ENCODE measurements at regions not wholly inside any gene's neighbourhood (a gene's known extent, or its start where the extent isn't known, plus 50 kb on each side); places are given as distances from the start of the nearest gene placed in this dataset.
"Not testable (repeated sequence)": the region's sequence is repeated elsewhere in the genome, so short reads cannot be mapped to it uniquely, and the experiment has no call there.

GRCh38 chr4:123651066-123651465, 254.5 kb downstream of the SPRY1 start:
- ATAC-seq (ENCODE audit: poor library complexity) (peak; percentile 36), DNase-seq (no peak)
- intact Hi-C loops (cut with DNase I): loop anchor here (10.0 kb wide), 1 partner anchor 256 kb away; the partner anchor contains the start of gene SPRY1

DNA sequence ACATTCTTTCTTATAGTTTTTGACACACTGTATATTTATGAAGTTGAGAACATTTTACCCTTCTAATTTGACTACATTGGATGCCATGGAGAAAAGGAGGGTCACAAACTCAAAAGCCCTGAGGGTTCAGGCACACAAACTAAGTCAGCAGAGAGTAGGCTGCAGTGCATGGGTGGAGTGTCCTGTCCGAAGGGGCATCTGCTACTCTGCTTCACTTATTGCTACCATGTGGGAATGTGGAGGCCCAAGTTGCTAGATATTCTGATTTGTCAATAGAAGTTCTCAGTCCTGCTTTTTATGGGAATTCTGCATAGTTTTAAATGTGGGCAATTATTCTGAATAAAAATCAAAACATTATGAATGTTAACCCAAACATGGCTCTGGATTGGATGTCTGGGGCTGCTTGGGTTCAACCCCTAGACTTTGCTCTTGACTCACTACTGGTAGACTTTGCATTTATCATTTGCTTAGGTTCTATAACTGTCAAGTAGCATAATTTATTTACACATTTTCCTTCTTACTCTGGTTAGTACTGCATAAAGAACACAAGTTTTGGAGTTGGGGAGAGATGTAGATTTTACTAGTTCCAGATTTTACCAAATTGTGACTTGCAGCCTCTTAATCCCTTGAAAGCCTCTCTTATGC, 255.1 kb downstream of the SPRY1 start:
- DNase-seq (no peak), ATAC-seq (ENCODE audit: poor library complexity) (no peak)
- intact Hi-C loops (cut with DNase I): loop anchor here (10.0 kb wide), 1 partner anchor 257 kb away; the partner anchor contains the start of gene SPRY1

GRCh38 chr4:123652476-123652875, 255.9 kb downstream of the SPRY1 start:
- no peak for DNase-seq
- ATAC-seq (ENCODE audit: poor library complexity): peak; percentile 13
- intact Hi-C loops (cut with DNase I): loop anchor here (10.0 kb wide), 1 partner anchor 258 kb away; the partner anchor contains the start of gene SPRY1

GRCh38 chr4:123653236-123653635, 256.6 kb downstream of the SPRY1 start:
- intact Hi-C loops (cut with DNase I): loop anchor here (10.0 kb wide), 1 partner anchor 258 kb away; the partner anchor contains the start of gene SPRY1
- ATAC-seq (ENCODE audit: poor library complexity): no peak
- DNase-seq: no peak

DNA sequence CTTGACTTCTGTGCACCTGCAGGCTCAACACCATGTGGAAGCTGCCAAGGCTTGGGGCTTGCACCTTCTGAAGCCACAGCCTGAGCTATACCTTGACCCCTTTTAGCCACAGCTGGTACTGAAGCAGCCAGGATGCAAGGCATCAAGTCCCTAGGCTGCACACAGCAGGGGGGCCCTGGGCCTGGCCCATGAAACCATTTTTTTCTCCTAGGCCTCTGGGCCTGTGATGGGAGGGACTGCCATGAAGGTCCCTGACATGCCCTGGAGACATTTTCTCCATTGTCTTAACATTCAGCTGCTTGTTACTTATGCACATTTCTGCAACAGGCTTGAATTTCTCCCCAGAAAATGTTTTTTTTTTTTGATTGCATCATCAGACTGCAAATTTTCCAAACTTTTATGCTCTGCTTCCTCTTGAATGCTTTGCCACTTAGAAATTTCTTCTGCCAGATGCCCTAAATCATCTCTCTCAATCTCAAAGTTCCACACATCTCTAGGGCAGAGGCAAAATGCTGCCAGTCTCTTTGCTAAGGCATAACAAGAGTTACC, 260.2 kb downstream of the SPRY1 start:
- intact Hi-C loops (cut with DNase I): loop anchor here (10.0 kb wide), 1 partner anchor 262 kb away; the partner anchor contains the start of gene SPRY1

DNA sequence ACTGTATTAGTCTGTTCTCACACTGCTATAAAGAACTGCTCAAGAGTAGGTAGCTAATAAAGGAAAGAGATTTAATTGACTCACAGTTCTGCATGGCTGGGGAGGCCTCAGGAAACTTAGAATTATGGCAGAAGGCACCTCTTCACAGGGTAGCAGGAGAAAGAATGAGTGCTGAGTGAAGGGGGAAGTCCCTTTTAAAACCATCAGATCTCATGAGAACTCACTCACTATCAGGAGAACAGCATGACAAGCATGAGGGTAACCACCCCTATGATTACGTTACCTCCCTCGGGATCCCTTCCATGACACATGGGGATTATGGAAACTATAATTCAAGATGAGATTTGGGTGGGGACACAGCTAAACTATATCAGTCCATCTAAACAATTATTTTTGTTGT, 261.0 kb downstream of the SPRY1 start:
- not testable (repeated sequence) for ATAC-seq (ENCODE audit: poor library complexity); DNase-seq
- intact Hi-C loops (cut with DNase I): loop anchor here (10.0 kb wide), 1 partner anchor 263 kb away; the partner anchor contains the start of gene SPRY1

More for the DNA sequence above, 260.2 kb downstream of the SPRY1 start:
- ATAC-seq (ENCODE audit: poor library complexity); DNase-seq: not testable (repeated sequence)

GRCh38 chr4:123659262-123659661, 262.7 kb downstream of the SPRY1 start:
- intact Hi-C loops (cut with DNase I): loop anchor here (10.0 kb wide), 1 partner anchor 264 kb away; the partner anchor contains the start of gene SPRY1
- DNase-seq (no peak), ATAC-seq (ENCODE audit: poor library complexity) (no peak)

DNA sequence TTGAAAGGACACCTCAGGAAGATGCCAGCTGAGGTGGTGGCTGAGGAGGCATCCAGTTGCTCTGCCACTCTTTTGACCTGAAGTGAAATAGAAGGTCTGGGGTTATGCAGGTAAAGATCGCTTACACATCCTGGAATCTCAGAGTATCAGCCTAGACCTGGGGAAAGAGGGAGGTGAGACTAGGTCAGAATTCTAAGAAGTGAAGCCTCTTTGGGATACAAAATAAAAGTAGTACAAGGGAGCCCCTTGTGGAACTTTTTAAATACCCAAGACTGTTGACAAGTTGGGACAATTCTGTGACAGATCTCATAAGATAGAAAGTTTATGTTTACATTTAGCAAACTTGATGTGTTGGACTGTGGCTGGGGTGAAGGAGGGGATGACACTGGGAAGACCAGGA, 263.1 kb downstream of the SPRY1 start:
- ATAC-seq (ENCODE audit: poor library complexity) (no peak), DNase-seq (no peak)
- intact Hi-C loops (cut with DNase I): loop anchor here (10.0 kb wide), 2 partner anchors 265 to 565 kb away; partner anchors contain the start of gene SPRY1

DNA sequence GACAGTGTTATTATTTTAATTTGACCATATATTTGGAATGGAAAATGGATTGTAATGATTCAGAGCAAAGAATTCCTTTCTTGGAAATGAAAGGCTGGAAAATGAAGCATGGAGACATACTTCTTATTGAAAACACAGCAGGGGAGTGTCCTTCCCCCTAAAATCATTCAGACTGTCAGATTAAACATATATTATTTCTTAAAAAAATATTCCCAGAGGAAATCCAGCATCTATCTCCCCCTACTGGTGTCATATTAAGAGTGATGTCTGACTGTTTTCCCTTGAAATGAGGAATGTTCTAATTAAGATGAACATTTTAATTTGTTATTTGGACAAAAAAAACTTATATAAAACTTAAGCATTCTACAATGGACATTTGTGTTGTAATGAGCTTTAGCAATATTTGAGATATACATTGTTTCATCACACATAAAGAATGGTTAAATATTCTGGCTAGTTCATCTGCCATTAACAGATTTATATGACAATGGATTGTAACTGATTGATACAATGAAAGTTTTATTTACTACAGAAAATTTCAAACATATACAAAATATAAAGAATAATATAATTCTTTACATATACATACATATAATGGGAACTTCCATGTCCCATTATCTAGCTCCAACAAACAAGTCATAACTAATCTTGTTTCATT, 264.6 kb downstream of the SPRY1 start:
- DNase-seq: no peak
- no peak for ATAC-seq (ENCODE audit: poor library complexity)
- intact Hi-C loops (cut with DNase I): loop anchor here (10.0 kb wide), 1 partner anchor 566 kb away; no protein-coding TSS in a partner anchor

DNA sequence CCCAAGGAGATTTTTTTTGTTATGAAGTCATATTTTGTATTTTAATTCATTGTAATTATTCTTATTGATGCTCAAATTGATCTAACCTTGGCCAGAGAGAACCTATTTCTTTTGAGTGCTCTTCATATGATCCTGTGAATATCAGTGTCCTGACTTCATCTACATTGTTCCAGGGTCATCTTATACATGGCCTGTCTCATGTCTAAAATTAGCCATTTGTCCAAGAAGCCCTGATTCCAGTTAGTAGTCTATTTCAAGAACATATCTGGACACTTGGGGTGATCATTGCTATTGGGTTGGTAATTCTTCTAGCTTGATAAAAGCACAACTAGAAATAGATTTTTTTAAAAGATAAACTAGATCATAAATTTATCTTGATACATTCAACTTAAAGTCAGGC, 266.2 kb downstream of the SPRY1 start:
- intact Hi-C loops (cut with DNase I): loop anchor here (10.0 kb wide), 1 partner anchor 568 kb away; no protein-coding TSS in a partner anchor
- ATAC-seq (ENCODE audit: poor library complexity) (no peak), DNase-seq (no peak)

- DNase-seq (no peak), ATAC-seq (ENCODE audit: poor library complexity) (no peak)
- intact Hi-C loops (cut with DNase I): loop anchor here (10.0 kb wide), 1 partner anchor 572 kb away; no protein-coding TSS in a partner anchor
Measured at GRCh38 chr4:123666486-123666885, 269.9 kb downstream of the SPRY1 start.

GRCh38 chr4:123667496-123667895, 270.9 kb downstream of the SPRY1 start:
- ATAC-seq (ENCODE audit: poor library complexity): no peak

GRCh38 chr4:123667991-123668390, 271.4 kb downstream of the SPRY1 start:
- ATAC-seq (ENCODE audit: poor library complexity): no peak
- intact Hi-C loops (cut with DNase I): loop anchor here (10.0 kb wide), 1 partner anchor 573 kb away; no protein-coding TSS in a partner anchor
- DNase-seq: no peak

More at GRCh38 chr4:123667496-123667895, 270.9 kb downstream of the SPRY1 start:
- no peak for DNase-seq
- intact Hi-C loops (cut with DNase I): loop anchor here (10.0 kb wide), 1 partner anchor 573 kb away; no protein-coding TSS in a partner anchor

DNA sequence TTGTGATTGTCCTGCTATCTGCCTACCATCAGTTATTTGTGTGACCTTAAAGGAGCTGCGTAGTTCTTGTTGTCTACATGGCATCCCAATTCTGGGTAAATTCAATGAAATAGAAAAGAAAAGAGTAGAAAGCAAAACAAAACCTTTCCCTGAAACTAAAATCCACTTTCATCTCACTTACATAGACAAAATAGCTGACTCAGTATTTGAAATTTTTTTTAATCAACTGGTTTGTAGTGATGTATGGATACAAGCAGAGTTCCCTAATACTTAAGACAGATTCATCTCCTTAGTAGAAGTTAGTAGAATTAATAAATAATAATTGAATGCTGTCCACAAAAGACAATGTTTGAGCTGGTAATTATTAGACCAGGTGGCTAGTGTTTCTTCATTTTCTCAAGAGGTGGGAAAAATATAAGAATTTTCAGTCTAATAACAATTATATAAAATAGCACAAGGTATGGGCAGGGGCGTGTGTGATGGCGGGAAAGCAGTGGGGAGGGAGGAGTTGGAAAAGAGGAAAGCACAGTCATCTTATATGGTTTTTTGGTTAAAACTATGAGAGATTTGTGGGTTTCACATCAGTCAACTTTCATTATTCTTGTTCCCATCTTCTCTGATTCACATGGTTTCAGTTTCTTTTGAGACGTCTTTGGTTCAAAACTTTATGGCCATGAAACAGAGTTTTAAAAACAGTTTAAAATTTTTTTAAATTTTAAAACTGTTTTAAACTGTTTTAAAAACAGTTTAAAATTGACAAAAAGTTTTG, 275.2 kb downstream of the SPRY1 start:
- intact Hi-C loops (cut with DNase I): no loop called here
- no peak for DNase-seq
- ATAC-seq (ENCODE audit: poor library complexity): no peak

GRCh38 chr4:123672987-123673386, 276.4 kb downstream of the SPRY1 start:
- intact Hi-C loops (cut with DNase I): no loop called here
- DNase-seq (no peak), ATAC-seq (ENCODE audit: poor library complexity) (no peak)

DNA sequence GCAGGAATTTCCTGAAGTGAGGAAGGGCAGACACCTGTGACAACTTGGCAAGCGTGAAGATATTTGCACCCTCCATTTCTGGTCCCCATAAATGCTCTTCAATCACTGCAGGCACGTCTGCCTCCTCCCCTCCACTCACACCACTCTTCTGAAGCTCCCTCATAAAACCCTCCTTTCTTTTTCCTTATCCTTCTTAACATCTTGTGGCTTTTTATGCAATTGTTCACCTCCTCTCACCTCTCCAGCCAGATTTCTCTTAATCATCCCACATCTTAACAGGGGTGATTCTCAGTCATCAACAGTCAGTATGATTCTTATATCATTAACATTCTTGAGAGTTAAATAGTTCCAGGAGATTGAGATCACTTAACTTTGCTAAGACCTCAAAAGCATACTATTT, 277.4 kb downstream of the SPRY1 start:
- DNase-seq (no peak), ATAC-seq (ENCODE audit: poor library complexity) (no peak)
- intact Hi-C loops (cut with DNase I): no loop called here

DNA sequence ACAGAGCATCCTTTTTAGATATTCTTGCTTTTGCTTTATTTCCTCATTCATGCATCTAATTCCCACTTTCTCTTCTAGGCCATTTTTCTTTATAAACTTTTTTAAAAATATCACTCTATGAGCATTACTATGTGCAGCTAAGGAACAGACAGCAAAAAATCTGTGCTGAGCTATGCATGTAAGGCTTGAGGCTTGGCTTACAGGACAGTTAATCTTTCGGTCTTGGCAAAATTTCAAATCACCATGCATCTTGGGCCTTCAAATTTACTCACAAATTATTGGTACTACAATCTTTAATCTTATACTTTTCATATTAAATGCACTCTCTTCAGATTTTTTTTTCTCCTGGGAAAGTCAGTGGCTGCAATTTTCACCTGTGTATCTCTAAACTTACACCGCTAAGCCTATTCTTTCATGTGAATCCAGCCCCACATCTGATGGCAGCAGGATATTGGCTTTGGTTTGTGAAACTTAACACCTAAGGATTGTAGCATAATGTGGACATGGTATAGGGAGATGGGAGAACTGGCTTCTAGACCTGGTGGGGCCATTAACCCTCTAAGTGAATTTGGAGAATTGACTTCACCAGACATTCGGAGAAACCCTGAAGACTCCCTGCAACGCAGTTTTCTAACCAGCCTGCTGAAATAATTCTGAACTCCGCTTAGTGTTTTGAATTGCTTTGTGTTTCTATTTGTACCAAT, 278.3 kb downstream of the SPRY1 start:
- DNase-seq (no peak), ATAC-seq (ENCODE audit: poor library complexity) (no peak)
- intact Hi-C loops (cut with DNase I): no loop called here

DNA sequence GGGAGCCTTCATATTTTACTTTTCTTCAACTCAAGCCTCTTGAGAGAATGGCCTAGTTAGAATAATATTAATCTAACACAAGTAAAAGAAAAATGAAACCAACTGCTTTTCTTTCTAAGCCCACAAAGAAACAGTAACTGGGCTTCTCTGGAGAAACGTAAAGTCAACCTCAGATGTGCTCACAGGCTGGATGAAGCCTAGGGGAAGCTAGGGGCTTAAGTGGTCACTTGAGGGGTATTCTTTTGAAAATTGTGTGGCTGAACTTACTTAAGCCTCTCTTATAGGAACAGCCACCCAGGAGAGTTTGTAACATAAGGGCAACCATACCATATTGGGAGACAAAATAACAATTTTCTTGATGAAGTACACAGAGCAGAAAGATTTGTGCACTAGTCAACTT, 279.0 kb downstream of the SPRY1 start:
- intact Hi-C loops (cut with DNase I): no loop called here
- DNase-seq (no peak), ATAC-seq (ENCODE audit: poor library complexity) (no peak)

All from Right ventricle myocardium superior (tissue), 1 donor.